A549 (cell line): ENCODE measurements at regions not wholly inside any gene's neighbourhood (a gene's known extent, or its start where the extent isn't known, plus 50 kb on each side); places are given as distances from the start of the nearest gene placed in this dataset.

Experiments used
- CBX2 ChIP-seq: fragments of 200-600 bp; sonication (generic); IDR thresholded peaks from 2 replicates; pipeline ENCODE4 v1.6.1; 2016; ENCODE audit warnings: low read depth, mild to moderate bottlenecking, borderline replicate concordance
- EP300 ChIP-seq, 2 experiments: fragments of >200 bp; sonication (Bioruptor Twin); formaldehyde crosslinking; IDR thresholded peaks; 2 replicates in 1 of 2; 3 replicates in 1 of 2; pipeline ENCODE4 v1.6.1; 2016 to 2017
- ESRRA ChIP-seq: fragments of 150-350 bp; IDR thresholded peaks from 2 replicates; pipeline ENCODE4 v1.6.1; 2014; ENCODE audit warnings: mild to moderate bottlenecking, low read length, borderline replicate concordance
- MYC ChIP-seq: IDR thresholded peaks from 2 replicates; pipeline ENCODE4 v1.6.1; 2012; ENCODE audit warnings: mild to moderate bottlenecking, inconsistent platforms, low read length, improper control_type of control experiment, borderline replicate concordance
- PHF8 ChIP-seq: fragments of 200-600 bp; sonication (generic); IDR thresholded peaks from 2 replicates; pipeline ENCODE4 v1.6.1; 2016; ENCODE audit warnings: low read depth, mild to moderate bottlenecking, antibody characterized with exemption, moderate library complexity, borderline replicate concordance
- POLR2A ChIP-seq: IDR thresholded peaks from 2 replicates; pipeline ENCODE4 v1.6.1; 2012; ENCODE audit warnings: mild to moderate bottlenecking, low read length
- POLR2AphosphoS2 ChIP-seq: conservative IDR thresholded peaks from 2 replicates; pipeline ENCODE4 v1.6.1; 2012; ENCODE audit warnings: low read length, improper control_type of control experiment, inconsistent platforms
- RNF2 ChIP-seq: fragments of 200-600 bp; sonication (generic); IDR thresholded peaks from 2 replicates; pipeline ENCODE4 v1.6.1; 2016; ENCODE audit warnings: low read depth, mild to moderate bottlenecking, antibody characterized with exemption, moderate library complexity, borderline replicate concordance
- SREBF2 ChIP-seq: fragments of 450-650 bp; IDR thresholded peaks from 2 replicates; pipeline ENCODE4 v1.6.1; 2014; ENCODE audit warnings: mild to moderate bottlenecking, moderate library complexity
- ZFP36 ChIP-seq: fragments of 450-650 bp; IDR thresholded peaks from 2 replicates; pipeline ENCODE4 v1.6.1; 2014; ENCODE audit warnings: borderline replicate concordance; ENCODE audit not compliant: partially characterized antibody
- TF ChIP-seq, protein P1 (sequence below): fragments of >200 bp; sonication (Bioruptor Twin); formaldehyde crosslinking; IDR thresholded peaks from 3 replicates; pipeline ENCODE4 v1.5.1; 2016
- TF ChIP-seq, protein P2 (sequence below): fragments of 200-600 bp; sonication (generic); IDR thresholded peaks from 2 replicates; pipeline ENCODE4 v1.6.1; 2016; ENCODE audit warnings: antibody characterized with exemption, mild to moderate bottlenecking, moderate library complexity

DNA sequence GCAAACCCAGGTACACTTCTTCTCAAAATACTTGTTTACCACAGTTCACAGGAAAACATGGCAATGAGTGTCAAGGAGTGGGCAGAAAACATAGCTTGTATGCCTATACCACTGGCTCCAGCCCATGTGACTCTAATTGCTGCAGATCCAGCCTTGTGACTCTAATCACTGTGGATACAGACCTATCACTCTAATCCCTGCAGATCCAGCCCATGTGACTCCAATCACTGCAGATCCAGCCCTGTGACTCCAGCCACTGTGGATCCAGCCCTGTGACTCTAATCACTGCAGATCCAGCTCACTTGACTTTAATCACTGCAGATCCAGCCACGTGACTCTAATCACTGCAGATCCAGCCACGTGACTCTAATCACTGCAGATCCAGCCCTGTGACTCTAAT, 366.3 kb upstream of the IRX4 start:
- TF ChIP-seq, protein P1, sequence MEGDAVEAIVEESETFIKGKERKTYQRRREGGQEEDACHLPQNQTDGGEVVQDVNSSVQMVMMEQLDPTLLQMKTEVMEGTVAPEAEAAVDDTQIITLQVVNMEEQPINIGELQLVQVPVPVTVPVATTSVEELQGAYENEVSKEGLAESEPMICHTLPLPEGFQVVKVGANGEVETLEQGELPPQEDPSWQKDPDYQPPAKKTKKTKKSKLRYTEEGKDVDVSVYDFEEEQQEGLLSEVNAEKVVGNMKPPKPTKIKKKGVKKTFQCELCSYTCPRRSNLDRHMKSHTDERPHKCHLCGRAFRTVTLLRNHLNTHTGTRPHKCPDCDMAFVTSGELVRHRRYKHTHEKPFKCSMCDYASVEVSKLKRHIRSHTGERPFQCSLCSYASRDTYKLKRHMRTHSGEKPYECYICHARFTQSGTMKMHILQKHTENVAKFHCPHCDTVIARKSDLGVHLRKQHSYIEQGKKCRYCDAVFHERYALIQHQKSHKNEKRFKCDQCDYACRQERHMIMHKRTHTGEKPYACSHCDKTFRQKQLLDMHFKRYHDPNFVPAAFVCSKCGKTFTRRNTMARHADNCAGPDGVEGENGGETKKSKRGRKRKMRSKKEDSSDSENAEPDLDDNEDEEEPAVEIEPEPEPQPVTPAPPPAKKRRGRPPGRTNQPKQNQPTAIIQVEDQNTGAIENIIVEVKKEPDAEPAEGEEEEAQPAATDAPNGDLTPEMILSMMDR, result no peak
- TF ChIP-seq, protein P2, sequence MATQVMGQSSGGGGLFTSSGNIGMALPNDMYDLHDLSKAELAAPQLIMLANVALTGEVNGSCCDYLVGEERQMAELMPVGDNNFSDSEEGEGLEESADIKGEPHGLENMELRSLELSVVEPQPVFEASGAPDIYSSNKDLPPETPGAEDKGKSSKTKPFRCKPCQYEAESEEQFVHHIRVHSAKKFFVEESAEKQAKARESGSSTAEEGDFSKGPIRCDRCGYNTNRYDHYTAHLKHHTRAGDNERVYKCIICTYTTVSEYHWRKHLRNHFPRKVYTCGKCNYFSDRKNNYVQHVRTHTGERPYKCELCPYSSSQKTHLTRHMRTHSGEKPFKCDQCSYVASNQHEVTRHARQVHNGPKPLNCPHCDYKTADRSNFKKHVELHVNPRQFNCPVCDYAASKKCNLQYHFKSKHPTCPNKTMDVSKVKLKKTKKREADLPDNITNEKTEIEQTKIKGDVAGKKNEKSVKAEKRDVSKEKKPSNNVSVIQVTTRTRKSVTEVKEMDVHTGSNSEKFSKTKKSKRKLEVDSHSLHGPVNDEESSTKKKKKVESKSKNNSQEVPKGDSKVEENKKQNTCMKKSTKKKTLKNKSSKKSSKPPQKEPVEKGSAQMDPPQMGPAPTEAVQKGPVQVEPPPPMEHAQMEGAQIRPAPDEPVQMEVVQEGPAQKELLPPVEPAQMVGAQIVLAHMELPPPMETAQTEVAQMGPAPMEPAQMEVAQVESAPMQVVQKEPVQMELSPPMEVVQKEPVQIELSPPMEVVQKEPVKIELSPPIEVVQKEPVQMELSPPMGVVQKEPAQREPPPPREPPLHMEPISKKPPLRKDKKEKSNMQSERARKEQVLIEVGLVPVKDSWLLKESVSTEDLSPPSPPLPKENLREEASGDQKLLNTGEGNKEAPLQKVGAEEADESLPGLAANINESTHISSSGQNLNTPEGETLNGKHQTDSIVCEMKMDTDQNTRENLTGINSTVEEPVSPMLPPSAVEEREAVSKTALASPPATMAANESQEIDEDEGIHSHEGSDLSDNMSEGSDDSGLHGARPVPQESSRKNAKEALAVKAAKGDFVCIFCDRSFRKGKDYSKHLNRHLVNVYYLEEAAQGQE, result no peak
- no peak for TF ChIP-seq ESRRA
- TF ChIP-seq POLR2AphosphoS2, result no peak
- no peak for TF ChIP-seq POLR2A
- no peak for TF ChIP-seq MYC
- no peak for TF ChIP-seq PHF8
- no peak for TF ChIP-seq CBX2
- TF ChIP-seq EP300 (IDR thresholded peaks at IDR 0.05), result no peak
- no peak for TF ChIP-seq RNF2
- no peak for TF ChIP-seq SREBF2
- no peak for TF ChIP-seq ZFP36
